ENCODE measurements at regions not wholly inside any gene's neighbourhood (a gene's known extent, or its start where the extent isn't known, plus 50 kb on each side); places are given as distances from the start of the nearest gene placed in this dataset.
A peak's percentile ranks its signal among the peaks of the same experiment; 100 is the strongest.
"Not testable (repeated sequence)": the region's sequence is repeated elsewhere in the genome, so short reads cannot be mapped to it uniquely, and the experiment has no call there.

DNA sequence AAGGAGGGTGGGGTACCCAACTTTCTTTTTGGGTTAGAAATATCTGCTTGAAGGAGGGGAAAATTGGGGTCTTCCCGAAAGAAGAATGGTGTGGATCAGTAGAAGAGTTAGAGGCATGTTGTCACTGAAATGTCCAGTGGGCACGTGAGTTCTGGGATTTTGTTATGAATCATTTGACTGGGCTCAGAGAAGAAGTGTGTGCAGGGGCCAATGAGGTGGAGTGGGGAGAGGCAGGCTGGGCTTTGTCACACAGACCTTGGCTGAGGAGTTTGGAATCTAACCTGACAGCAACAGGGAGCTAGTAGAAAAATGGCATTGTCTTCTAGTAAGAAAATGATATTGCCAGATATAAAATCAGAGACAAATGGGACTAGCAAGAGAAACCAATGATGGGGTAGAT is 436.8 kb downstream of the MFSD1 start:
- DNase-seq: no peak

GRCh38 chr3:159239059-159239458 is 437.2 kb downstream of the MFSD1 start:
- no peak for DNase-seq

- no peak for DNase-seq
These were observed 443.1 kb downstream of the MFSD1 start for GRCh38 chr3:159244933-159245332.

DNA sequence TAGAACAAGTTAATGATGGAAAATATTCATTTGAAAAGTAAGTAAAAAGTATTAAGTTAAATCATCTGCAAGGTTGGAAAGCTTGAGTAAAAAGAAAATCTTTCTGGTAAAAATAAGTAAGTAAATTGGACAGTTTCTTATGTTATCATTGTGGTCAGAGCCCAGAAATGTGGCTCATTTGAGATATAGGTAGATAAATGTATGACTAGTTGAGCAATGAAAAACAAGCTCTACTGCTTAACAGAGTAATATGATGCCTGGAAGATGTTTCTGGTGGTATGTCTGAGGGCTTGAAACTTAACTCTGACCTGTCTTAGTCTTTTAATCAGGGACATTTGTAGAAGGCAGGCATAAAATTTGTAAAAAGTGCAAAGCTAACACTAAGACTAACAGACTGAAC is 444.0 kb downstream of the MFSD1 start:
- DNase-seq: no peak

- no peak for DNase-seq
These were observed 444.5 kb downstream of the MFSD1 start for GRCh38 chr3:159246385-159246784.

DNA sequence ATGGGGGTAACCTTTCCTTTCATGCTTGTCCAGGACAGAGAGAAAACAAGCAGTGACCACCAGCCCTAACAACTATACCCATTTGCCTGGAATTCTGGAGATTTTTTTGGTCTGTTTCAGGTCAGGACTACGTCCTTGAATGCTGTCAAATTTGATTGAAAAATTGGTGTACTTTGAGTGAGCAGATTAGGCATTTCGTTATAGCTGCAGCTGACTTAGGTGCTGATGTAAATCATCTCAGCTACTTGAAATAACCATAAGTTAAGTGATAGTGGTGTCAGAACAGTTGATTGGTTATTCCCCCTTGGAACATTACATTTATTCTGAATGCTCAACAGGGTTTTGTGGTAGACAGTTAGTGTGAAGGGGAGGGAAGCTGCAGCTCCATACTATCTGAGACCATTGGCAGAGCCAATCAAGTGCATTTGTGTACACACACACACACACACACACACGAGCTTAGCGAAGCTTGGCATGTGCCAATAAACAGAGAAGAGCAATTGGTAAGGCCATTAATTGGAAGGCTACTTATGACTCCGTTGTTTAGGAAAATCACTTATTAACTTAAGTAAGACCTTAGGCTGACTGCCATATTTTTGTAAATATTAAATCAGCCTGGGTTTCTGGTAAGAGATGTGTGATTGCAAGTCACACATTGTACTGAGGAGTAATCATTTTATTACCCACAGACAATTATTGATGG is 447.8 kb downstream of the MFSD1 start:
- DNase-seq: no peak

- no peak for DNase-seq
These were observed 449.1 kb downstream of the MFSD1 start for GRCh38 chr3:159250961-159251360.

DNA sequence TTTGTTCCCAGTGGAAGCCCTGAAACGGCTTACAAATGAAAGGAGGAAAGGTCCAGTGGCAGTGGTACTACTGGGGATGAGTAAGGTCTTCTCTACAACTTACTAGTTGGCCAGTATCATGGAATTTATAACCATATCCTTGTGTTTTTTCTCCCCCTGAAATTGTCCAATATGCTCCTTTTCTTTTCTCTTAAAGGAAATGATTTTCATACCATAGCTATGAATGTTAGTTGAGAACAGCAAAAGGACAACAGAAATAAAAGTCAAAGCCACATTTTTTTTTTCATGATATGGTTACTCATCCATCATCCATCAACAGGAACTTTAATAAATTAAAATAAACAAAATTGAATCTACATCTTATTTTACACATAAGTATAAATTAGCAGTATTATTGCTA is 450.4 kb downstream of the MFSD1 start:
- DNase-seq: no peak

- DNase-seq: peak; percentile 17
These were observed 451.0 kb downstream of the MFSD1 start for GRCh38 chr3:159252772-159253384.

DNA sequence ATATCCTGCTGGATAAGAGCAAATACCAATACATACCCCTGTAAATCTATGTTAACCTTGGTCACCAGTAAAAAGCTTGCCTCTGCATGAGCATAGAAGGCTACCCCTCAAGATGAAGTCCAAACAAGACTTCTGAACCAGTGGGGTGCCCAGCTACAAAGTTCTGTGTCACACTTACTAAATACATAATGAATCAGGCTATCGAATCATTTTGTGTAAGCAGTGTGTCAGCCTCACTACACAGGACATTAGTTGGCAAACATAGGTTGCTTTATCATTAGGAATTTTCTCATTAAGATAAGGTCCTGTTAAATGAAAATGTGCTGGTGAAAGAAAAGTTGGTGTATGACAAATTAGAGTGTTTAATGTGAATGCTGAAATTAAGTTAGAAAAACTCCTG is 452.0 kb downstream of the MFSD1 start:
- DNase-seq: no peak

GRCh38 chr3:159257954-159258353 is 456.1 kb downstream of the MFSD1 start:
- DNase-seq: no peak

GRCh38 chr3:159258934-159259333 is 457.1 kb downstream of the MFSD1 start:
- no peak for DNase-seq

DNA sequence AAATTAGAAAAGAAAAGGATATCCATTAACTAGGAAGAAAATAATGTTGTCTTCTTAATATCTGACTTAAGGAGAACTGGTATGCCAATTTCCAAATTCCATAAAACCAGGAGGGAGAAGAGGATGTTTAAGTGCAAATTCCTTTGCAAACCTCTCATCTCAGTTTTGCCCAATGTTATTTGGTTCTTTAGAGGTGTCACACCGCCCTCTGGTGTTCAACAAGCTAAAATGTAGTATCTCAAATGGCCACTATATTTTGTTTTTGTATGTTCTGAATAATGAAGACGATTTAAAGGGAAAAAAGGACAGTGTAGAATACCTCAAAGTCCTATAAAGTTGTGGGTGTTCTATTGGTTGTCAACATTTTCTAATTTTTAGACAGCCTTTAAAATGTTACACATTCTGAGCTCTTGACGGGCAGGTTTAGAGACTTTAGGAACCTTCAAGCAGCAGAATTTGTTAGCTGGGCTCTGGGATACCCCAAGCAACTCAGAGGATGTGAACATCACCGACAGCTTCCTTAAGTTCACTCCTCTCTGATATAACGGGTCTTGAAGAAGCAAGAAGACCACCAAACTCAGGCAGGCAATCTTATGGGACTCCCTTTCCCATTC is 458.3 kb downstream of the MFSD1 start:
- peak; percentile 46 for DNase-seq

DNA sequence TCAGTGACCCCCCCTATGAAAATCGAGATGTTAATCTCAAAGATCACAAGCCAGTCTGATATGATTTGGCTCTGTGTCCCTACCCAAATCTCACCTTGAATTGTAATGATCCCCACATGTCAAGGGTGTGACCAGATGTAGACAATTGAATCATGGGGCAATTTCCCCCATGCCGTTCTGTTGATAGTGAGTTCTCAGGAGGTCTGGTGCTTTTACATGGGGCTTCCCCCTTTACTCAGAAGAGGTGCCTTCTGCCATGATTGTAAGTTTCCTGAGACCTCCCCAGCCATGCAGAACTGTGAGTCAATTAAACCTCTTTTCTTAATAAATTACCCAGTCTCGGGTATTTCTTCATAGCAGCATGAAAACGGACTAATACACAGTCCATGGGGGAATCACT is 459.5 kb downstream of the MFSD1 start:
- DNase-seq: not testable (repeated sequence)

DNA sequence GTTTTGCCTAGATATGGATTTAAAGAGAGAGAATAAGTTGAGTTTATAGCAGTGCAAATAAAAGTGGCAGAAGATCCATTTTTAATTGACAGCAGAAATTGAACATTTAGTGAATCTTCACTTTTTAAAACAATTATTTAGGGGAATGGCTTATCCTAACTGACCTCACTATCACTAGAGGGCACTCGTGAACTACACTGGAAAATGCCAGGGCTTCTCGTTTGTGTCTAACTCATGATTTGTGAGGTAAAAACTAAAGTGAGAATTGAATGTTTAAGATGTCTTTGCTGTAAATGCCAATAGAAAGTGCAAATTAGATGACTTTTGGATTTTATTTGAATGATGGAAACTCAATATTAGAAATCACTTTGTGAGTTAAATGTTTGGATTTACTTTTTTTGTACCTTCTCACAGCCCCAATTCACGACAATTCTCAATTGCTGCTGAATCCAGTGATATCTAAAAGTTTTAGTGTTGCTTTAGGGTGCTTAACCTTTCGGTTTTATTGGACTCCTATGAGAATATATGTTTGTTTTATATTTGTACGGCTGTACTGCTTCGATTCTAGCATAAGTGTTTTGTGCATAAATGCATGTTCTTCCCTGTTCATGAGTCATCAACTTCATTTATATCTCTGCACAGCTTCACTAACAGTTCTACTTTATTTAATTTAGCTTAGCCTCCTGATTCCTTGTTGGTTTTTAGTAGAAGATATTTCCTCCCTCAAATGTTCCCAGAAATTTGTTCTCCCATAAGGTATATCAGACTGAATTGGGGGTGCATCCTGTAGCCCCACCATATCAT is 462.1 kb downstream of the MFSD1 start:
- DNase-seq: peak; percentile 37

GRCh38 chr3:159265705-159266104 is 463.9 kb downstream of the MFSD1 start:
- no peak for DNase-seq

- peak; percentile 34 for DNase-seq
These were observed 464.9 kb downstream of the MFSD1 start for GRCh38 chr3:159266779-159267178.

GRCh38 chr3:159271799-159272512 is 470.1 kb downstream of the MFSD1 start:
- no peak for DNase-seq

- no peak for DNase-seq
These were observed 471.2 kb downstream of the MFSD1 start for GRCh38 chr3:159273070-159273469.

GRCh38 chr3:159273608-159274007 is 471.8 kb downstream of the MFSD1 start:
- DNase-seq: no peak

GRCh38 chr3:159275741-159276140 is 473.9 kb downstream of the MFSD1 start:
- DNase-seq: no peak

- no peak for DNase-seq
These were observed 476.0 kb downstream of the MFSD1 start for GRCh38 chr3:159277814-159278213.

Data from activated CD4-positive, alpha-beta T cell treated with anti-CD3 and anti-CD28 coated beads, Interleukin-2, amount 50 U/mL, for 16 hours (primary cell).